Loucy (cell line): ENCODE measurements at regions not wholly inside any gene's neighbourhood (a gene's known extent, or its start where the extent isn't known, plus 50 kb on each side); places are given as distances from the start of the nearest gene placed in this dataset.

Source experiments
- EZH2phosphoT487 ChIP-seq: fragments of 200-600 bp; IDR thresholded peaks from 2 replicates; pipeline ENCODE4 v1.6.1; 2018; ENCODE audit warnings: antibody characterized with exemption, mild to moderate bottlenecking, moderate library complexity, borderline replicate concordance
- TF ChIP-seq, protein P1 (sequence below): fragments of 200-600 bp; sonication (generic); conservative IDR thresholded peaks from 2 replicates; pipeline ENCODE4 v1.5.1; 2014; ENCODE audit warnings: mild to moderate bottlenecking, antibody characterized with exemption, low read length

DNA sequence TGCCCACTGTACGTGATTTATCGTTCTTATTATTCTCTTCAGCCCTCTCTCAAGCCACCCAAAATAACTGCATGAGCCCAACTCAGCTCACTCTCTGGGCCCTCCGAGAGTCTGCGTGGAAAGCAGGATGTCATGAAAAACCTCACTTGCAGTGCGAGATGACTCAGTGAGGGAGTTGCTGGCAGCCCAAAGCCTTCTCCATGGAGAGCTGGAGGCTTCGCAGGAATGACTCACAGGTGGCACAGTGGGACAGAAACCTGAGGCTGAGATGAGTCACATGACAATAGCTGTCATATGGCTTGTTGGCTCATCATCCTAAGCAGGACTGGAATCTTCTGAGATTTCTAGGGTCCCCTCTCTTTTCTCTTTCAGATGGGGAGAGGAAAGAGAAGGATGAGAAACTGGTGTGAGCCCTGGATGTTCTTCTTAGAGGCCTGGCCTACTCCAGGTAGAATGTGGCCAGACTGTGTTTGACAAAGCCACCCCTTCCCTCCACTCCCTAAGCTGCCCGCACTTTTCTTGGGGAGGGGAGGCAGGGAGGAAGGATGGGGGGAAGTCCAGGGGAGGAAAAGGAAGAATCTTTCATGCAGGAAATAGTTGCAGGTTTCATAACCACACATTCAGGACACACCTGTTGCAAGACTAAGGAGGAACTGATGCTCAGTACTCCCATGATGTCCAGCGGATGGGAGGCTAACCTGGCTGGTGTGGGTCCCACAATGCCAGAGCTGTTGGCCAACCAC is 160.6 kb upstream of the RPL38 start:
- TF ChIP-seq EZH2phosphoT487, result no peak
- TF ChIP-seq, protein P1, sequence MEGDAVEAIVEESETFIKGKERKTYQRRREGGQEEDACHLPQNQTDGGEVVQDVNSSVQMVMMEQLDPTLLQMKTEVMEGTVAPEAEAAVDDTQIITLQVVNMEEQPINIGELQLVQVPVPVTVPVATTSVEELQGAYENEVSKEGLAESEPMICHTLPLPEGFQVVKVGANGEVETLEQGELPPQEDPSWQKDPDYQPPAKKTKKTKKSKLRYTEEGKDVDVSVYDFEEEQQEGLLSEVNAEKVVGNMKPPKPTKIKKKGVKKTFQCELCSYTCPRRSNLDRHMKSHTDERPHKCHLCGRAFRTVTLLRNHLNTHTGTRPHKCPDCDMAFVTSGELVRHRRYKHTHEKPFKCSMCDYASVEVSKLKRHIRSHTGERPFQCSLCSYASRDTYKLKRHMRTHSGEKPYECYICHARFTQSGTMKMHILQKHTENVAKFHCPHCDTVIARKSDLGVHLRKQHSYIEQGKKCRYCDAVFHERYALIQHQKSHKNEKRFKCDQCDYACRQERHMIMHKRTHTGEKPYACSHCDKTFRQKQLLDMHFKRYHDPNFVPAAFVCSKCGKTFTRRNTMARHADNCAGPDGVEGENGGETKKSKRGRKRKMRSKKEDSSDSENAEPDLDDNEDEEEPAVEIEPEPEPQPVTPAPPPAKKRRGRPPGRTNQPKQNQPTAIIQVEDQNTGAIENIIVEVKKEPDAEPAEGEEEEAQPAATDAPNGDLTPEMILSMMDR, result no peak
